Adipocyte (in vitro differentiated cells): ENCODE measurements at regions not wholly inside any gene's neighbourhood (a gene's known extent, or its start where the extent isn't known, plus 50 kb on each side); places are given as distances from the start of the nearest gene placed in this dataset.

Experiments used
- DNase-seq: peaks from one replicate; pipeline ENCODE4 v3.0.0-alpha.2; 2015; ENCODE audit warnings: low read depth
- H3K27me3 ChIP-seq: replicated peaks from 2 replicates; pipeline ENCODE4 v1.7.0; 2013; ENCODE audit warnings: mild to moderate bottlenecking, low read length, moderate library complexity; ENCODE audit not compliant: control insufficient read depth, insufficient read depth
- H3K36me3 ChIP-seq: 2 replicates; pipeline ENCODE4 v1.7.0; 2013; ENCODE audit warnings: low read length, mild to moderate bottlenecking, moderate library complexity; ENCODE audit not compliant: control insufficient read depth, insufficient read depth, severe bottlenecking
- H3K4me1 ChIP-seq: 2 replicates; pipeline ENCODE4 v1.7.0; 2013; ENCODE audit warnings: mild to moderate bottlenecking, low read length, moderate library complexity; ENCODE audit not compliant: control insufficient read depth, insufficient read depth
- H3K4me3 ChIP-seq: 2 replicates; pipeline ENCODE4 v1.7.0; 2013; ENCODE audit warnings: mild to moderate bottlenecking, low read length, moderate library complexity
- H3K9ac ChIP-seq: 2 replicates; pipeline ENCODE4 v1.7.0; 2013; ENCODE audit warnings: mild to moderate bottlenecking, low read length, moderate library complexity
- H3K9me3 ChIP-seq: 2 replicates; pipeline ENCODE4 v1.7.0; 2013; ENCODE audit warnings: mild to moderate bottlenecking, low read length, moderate library complexity; ENCODE audit not compliant: control insufficient read depth

GRCh38 chr11:133745791-133746190 lies 99.5 kb downstream of the SPATA19 start:
- no peak overlapping the region for H3K4me3 ChIP-seq
- no peaks in the 10 kb centered on the region for H3K27me3 ChIP-seq
- H3K9me3 ChIP-seq = peaks cover 8% of the 10 kb centered on the region
- H3K4me1 ChIP-seq = no peaks in the 10 kb centered on the region
- H3K9ac ChIP-seq = no peak overlapping the region
- H3K36me3 ChIP-seq = no peaks in the 10 kb centered on the region
- no peak for DNase-seq

DNA sequence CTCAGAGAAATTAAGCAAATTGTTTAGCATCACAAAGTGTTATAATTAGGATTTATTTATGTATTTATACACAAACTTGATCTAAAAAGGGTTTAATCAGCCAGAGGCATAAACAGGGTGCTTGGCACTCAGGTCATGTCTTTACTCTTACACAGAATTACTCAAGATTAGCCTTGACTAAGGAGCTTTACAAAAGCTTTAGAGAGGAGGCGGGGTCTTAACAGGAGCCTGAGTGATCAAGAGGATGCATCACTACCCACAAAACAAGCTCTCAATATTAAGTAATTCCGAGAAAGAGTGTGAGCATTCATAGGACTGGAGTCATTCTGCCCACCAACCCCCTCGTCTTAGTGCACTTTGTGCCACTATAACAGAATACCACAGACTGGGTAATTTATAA lies 103.0 kb downstream of the SPATA19 start:
- H3K4me3 ChIP-seq = no peak overlapping the region
- no peaks in the 10 kb centered on the region for H3K36me3 ChIP-seq
- H3K9ac ChIP-seq = no peak overlapping the region
- H3K27me3 ChIP-seq = no peaks in the 10 kb centered on the region
- no peaks in the 10 kb centered on the region for H3K9me3 ChIP-seq
- DNase-seq = no peak
- no peaks in the 10 kb centered on the region for H3K4me1 ChIP-seq

- H3K9me3 ChIP-seq = peaks cover 5% of the 10 kb centered on the region
- no peak overlapping the region for H3K9ac ChIP-seq
These were observed 104.3 kb downstream of the SPATA19 start for GRCh38 chr11:133740963-133741362.

DNA sequence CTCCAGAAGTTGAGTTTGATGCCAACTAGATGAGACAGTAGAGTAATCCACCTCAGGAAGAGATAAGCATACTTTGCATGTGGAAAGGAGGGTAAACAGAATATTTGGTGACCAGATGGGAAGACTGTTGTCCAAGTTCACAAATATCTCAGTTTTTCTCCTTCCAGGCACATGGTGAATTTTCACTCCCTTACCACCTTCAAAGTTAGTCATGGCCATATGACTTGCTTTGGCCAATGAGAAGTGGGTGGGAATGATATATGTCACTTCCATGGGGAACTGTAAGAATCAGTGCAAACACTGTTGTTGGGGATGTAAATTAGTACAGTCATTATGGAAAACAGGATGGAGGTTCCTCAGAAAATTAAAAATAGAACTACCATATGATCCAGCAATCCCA lies 105.8 kb downstream of the SPATA19 start:
- H3K9ac ChIP-seq = no peak overlapping the region
- H3K9me3 ChIP-seq = peaks cover 11% of the 10 kb centered on the region
- H3K4me1 ChIP-seq = no peaks in the 10 kb centered on the region
- H3K27me3 ChIP-seq = no peaks in the 10 kb centered on the region
- DNase-seq = no peak
- H3K36me3 ChIP-seq = no peaks in the 10 kb centered on the region
- no peak overlapping the region for H3K4me3 ChIP-seq

More at GRCh38 chr11:133740963-133741362, 104.3 kb downstream of the SPATA19 start:
- Histone ChIP-seq H3K4me1 (no peaks in the 10 kb centered on the region), H3K4me3 (no peak overlapping the region), H3K27me3 (no peaks in the 10 kb centered on the region), H3K36me3 (no peaks in the 10 kb centered on the region)
- DNase-seq = no peak

DNA sequence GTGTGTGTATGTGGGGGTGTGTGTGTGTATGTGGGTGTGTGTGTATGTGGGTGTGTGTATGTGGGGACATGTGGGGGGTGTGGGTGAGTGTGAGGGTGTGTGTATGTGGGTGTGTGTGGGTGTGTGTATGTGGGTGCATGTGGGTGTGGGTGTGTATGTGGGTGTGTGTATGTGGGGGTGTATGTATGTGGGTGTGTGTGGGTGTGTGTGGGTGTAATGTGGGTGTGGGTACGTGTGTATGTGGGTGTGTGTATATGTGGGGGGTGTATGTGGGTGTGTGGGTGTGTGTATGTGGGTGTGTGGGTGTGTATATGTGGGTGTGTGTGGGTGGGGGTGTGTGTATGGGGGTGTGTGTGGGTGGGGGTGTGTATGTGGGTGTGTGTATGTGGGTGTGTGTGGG lies 106.7 kb downstream of the SPATA19 start:
- DNase-seq = no peak
- Histone ChIP-seq H3K9ac (no peak overlapping the region), H3K4me3 (no peak overlapping the region), H3K27me3 (no peaks in the 10 kb centered on the region), H3K9me3 (peaks cover 11% of the 10 kb centered on the region), H3K36me3 (no peaks in the 10 kb centered on the region), H3K4me1 (no peaks in the 10 kb centered on the region)

GRCh38 chr11:133733631-133734030 lies 111.7 kb downstream of the SPATA19 start:
- no peak overlapping the region for H3K9ac ChIP-seq
- no peaks in the 10 kb centered on the region for H3K36me3 ChIP-seq
- no peak for DNase-seq
- H3K4me3 ChIP-seq = no peak overlapping the region
- H3K27me3 ChIP-seq = no peaks in the 10 kb centered on the region
- peaks cover 11% of the 10 kb centered on the region for H3K9me3 ChIP-seq
- H3K4me1 ChIP-seq = no peaks in the 10 kb centered on the region

GRCh38 chr11:133732109-133732674 lies 113.1 kb downstream of the SPATA19 start:
- Histone ChIP-seq H3K9me3 (peaks cover 11% of the 10 kb centered on the region), H3K27me3 (no peaks in the 10 kb centered on the region), H3K36me3 (no peaks in the 10 kb centered on the region), H3K4me1 (no peaks in the 10 kb centered on the region), H3K9ac (no peak overlapping the region), H3K4me3 (no peak overlapping the region)
- no peak for DNase-seq

- no peak overlapping the region for H3K9ac ChIP-seq
- H3K4me1 ChIP-seq = no peaks in the 10 kb centered on the region
- H3K27me3 ChIP-seq = no peaks in the 10 kb centered on the region
- no peak overlapping the region for H3K4me3 ChIP-seq
- DNase-seq = no peak
- H3K9me3 ChIP-seq = no peaks in the 10 kb centered on the region
- no peaks in the 10 kb centered on the region for H3K36me3 ChIP-seq
These were observed 117.5 kb downstream of the SPATA19 start for GRCh38 chr11:133727774-133728173.

- peaks cover 5% of the 10 kb centered on the region for H3K27me3 ChIP-seq
These were observed 118.8 kb downstream of the SPATA19 start for GRCh38 chr11:133726542-133726941.

DNA sequence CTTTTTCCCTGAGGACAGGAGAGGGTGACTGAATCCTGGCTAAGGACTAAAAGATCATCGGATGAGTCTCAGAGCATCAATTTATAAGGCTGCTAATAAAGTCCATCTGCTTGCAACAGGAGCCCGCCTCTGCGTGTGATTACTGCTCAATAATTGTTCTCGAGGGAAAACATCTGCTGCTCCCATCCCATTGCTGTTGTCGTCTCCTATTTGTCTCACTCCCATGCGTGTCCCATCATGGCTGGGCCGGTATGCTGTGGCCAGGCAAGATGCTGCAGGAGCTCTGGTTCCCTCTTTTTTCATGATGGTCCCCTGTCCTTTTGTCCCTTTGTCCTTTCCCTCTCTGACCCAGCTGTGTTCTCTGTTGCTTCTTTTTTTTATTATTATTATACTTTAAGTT lies 121.2 kb downstream of the SPATA19 start:
- no peaks in the 10 kb centered on the region for H3K36me3 ChIP-seq
- no peak overlapping the region for H3K4me3 ChIP-seq
- H3K27me3 ChIP-seq = peaks cover 5% of the 10 kb centered on the region
- no peak overlapping the region for H3K9ac ChIP-seq
- H3K4me1 ChIP-seq = no peaks in the 10 kb centered on the region
- no peak for DNase-seq
- H3K9me3 ChIP-seq = no peaks in the 10 kb centered on the region

More at GRCh38 chr11:133726542-133726941, 118.8 kb downstream of the SPATA19 start:
- Histone ChIP-seq H3K4me1 (no peaks in the 10 kb centered on the region), H3K9ac (no peak overlapping the region), H3K36me3 (no peaks in the 10 kb centered on the region), H3K4me3 (no peak overlapping the region), H3K9me3 (no peaks in the 10 kb centered on the region)
- no peak for DNase-seq

GRCh38 chr11:133723056-133723455 lies 122.3 kb downstream of the SPATA19 start:
- H3K36me3 ChIP-seq = no peaks in the 10 kb centered on the region
- no peak overlapping the region for H3K4me3 ChIP-seq
- no peak overlapping the region for H3K9ac ChIP-seq
- peaks cover 5% of the 10 kb centered on the region for H3K27me3 ChIP-seq
- H3K4me1 ChIP-seq = no peaks in the 10 kb centered on the region
- DNase-seq = no peak
- no peaks in the 10 kb centered on the region for H3K9me3 ChIP-seq

DNA sequence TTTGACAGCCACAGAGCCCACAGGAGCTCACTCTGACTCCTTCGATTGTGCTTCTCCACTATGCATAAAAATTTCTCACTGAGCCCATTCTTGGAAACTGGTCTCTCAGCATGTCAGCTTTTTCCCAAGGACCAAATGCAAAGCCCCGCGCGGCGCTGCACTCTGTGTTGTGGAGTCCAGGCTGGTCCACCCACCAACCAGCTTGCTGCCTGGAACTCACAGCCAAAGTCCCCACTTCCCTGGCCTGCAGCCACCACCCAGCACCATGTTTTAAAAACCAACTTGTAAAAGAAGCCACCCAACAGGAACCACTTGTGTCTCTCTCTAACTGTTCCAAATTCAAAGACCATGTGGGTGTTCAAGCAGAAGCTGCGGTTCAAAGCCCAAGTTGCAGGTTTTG lies 124.4 kb downstream of the SPATA19 start:
- peaks cover 5% of the 10 kb centered on the region for H3K27me3 ChIP-seq
- no peak overlapping the region for H3K4me3 ChIP-seq
- H3K9me3 ChIP-seq = no peaks in the 10 kb centered on the region
- no peak for DNase-seq
- H3K4me1 ChIP-seq = no peaks in the 10 kb centered on the region
- no peaks in the 10 kb centered on the region for H3K36me3 ChIP-seq
- H3K9ac ChIP-seq = no peak overlapping the region
